Astrocyte (in vitro differentiated cells and primary cell): ENCODE measurements at regions not wholly inside any gene's neighbourhood (a gene's known extent, or its start where the extent isn't known, plus 50 kb on each side); places are given as distances from the start of the nearest gene placed in this dataset.

Source experiments
- DNase-seq: peaks from one replicate; pipeline ENCODE4 v3.0.0-alpha.2; 2010; ENCODE audit warnings: low read depth
- FAIRE-seq: peaks from 2 replicates; lab custom pipeline; 2011; peaks lifted over from hg19 to GRCh38; lab: Jason Lieb, UNC
- H2AFZ ChIP-seq: 2 replicates; pipeline ENCODE4 v1.6.0; 2012; ENCODE audit warnings: low read depth, low read length, inconsistent platforms
- H3K27ac ChIP-seq: 2 replicates; pipeline ENCODE4 v1.5.1; 2011; ENCODE audit warnings: low read depth, low read length, inconsistent platforms
- H3K27me3 ChIP-seq: 2 replicates; pipeline ENCODE4 v1.6.0; 2011; ENCODE audit warnings: low read length, inconsistent platforms; ENCODE audit not compliant: insufficient read depth
- H3K36me3 ChIP-seq: 2 replicates; pipeline ENCODE4 v1.5.1; 2011; ENCODE audit warnings: low read length, inconsistent platforms; ENCODE audit not compliant: insufficient read depth
- H3K4me1 ChIP-seq: 2 replicates; pipeline ENCODE4 v1.5.1; 2011; ENCODE audit warnings: low read length, inconsistent platforms; ENCODE audit not compliant: insufficient read depth
- H3K4me2 ChIP-seq: 2 replicates; pipeline ENCODE4 v1.6.0; 2012; ENCODE audit warnings: low read length, inconsistent platforms
- H3K4me3 ChIP-seq: 2 replicates; pipeline ENCODE4 v1.5.1; 2011; ENCODE audit warnings: low read depth, mild to moderate bottlenecking, low read length, inconsistent platforms; ENCODE audit not compliant: insufficient read depth
- H3K79me2 ChIP-seq: 2 replicates; pipeline ENCODE4 v1.6.0; 2012; ENCODE audit warnings: mild to moderate bottlenecking, low read length, inconsistent platforms; ENCODE audit not compliant: insufficient read depth
- H3K9ac ChIP-seq: 2 replicates; pipeline ENCODE4 v1.6.0; 2012; ENCODE audit warnings: mild to moderate bottlenecking, low read length, inconsistent platforms
- H3K9me3 ChIP-seq: 2 replicates; pipeline ENCODE4 v1.5.1; 2012; ENCODE audit warnings: low read depth, mild to moderate bottlenecking, low read length, inconsistent platforms; ENCODE audit not compliant: insufficient read depth
- H4K20me1 ChIP-seq: 2 replicates; pipeline ENCODE4 v1.6.0; 2012; ENCODE audit warnings: low read length, inconsistent platforms; ENCODE audit not compliant: insufficient read depth
- H3K27ac Mint-ChIP-seq: one replicate; pipeline ENCODE4 v1.8.0; 2021; ENCODE audit warnings: mild to moderate bottlenecking, mixed read lengths; ENCODE audit not compliant: unreplicated experiment
- H3K27me3 Mint-ChIP-seq: one replicate; pipeline ENCODE4 v1.8.0; 2021; ENCODE audit warnings: low read depth, mixed read lengths; ENCODE audit not compliant: unreplicated experiment
- H3K36me3 Mint-ChIP-seq: one replicate; pipeline ENCODE4 v1.8.0; 2021; ENCODE audit warnings: low read depth, mixed read lengths; ENCODE audit not compliant: unreplicated experiment
- H3K4me1 Mint-ChIP-seq: one replicate; pipeline ENCODE4 v1.8.0; 2021; ENCODE audit warnings: low read depth, mixed read lengths; ENCODE audit not compliant: unreplicated experiment
- H3K4me3 Mint-ChIP-seq: one replicate; pipeline ENCODE4 v1.8.0; 2021; ENCODE audit warnings: mild to moderate bottlenecking, moderate library complexity, mixed read lengths; ENCODE audit not compliant: unreplicated experiment
- H3K9me3 Mint-ChIP-seq: one replicate; pipeline ENCODE4 v1.8.0; 2021; ENCODE audit warnings: mild to moderate bottlenecking, mixed read lengths; ENCODE audit not compliant: unreplicated experiment
- EZH2 ChIP-seq: IDR thresholded peaks from 2 replicates; pipeline ENCODE4 v1.6.1; 2012; ENCODE audit warnings: mild to moderate bottlenecking, low read length, inconsistent platforms; ENCODE audit not compliant: insufficient read depth
- TF ChIP-seq, protein P1 (sequence below): IDR thresholded peaks from 2 replicates; pipeline ENCODE4 v1.5.1; 2011; ENCODE audit warnings: low read depth, mild to moderate bottlenecking, inconsistent platforms, low read length, moderate library complexity; ENCODE audit not compliant: insufficient read depth

GRCh38 chr4:130820448-130820847, 1724.5 kb downstream of the C4orf33 start:
- Histone ChIP-seq H4K20me1 (no peaks in the 10 kb centered on the region), H3K4me1 (no peaks in the 10 kb centered on the region), H3K9ac (no peak overlapping the region), H3K27me3 (no peaks in the 10 kb centered on the region), H3K36me3 (no peaks in the 10 kb centered on the region), H3K27ac (no peak overlapping the region), H2AFZ (no peak overlapping the region), H3K4me3 (no peak overlapping the region), H3K79me2 (no peaks in the 10 kb centered on the region), H3K4me2 (no peak overlapping the region), H3K9me3 (no peaks in the 10 kb centered on the region)
- Mint-ChIP-seq H3K4me3 (no peak overlapping the region), H3K27me3 (no peaks in the 10 kb centered on the region), H3K36me3 (no peaks in the 10 kb centered on the region), H3K9me3 (no peaks in the 10 kb centered on the region), H3K4me1 (no peaks in the 10 kb centered on the region), H3K27ac (no peak overlapping the region)
- FAIRE-seq (no peak), DNase-seq (no peak)
- TF ChIP-seq, protein P1, sequence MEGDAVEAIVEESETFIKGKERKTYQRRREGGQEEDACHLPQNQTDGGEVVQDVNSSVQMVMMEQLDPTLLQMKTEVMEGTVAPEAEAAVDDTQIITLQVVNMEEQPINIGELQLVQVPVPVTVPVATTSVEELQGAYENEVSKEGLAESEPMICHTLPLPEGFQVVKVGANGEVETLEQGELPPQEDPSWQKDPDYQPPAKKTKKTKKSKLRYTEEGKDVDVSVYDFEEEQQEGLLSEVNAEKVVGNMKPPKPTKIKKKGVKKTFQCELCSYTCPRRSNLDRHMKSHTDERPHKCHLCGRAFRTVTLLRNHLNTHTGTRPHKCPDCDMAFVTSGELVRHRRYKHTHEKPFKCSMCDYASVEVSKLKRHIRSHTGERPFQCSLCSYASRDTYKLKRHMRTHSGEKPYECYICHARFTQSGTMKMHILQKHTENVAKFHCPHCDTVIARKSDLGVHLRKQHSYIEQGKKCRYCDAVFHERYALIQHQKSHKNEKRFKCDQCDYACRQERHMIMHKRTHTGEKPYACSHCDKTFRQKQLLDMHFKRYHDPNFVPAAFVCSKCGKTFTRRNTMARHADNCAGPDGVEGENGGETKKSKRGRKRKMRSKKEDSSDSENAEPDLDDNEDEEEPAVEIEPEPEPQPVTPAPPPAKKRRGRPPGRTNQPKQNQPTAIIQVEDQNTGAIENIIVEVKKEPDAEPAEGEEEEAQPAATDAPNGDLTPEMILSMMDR, result no peak
- no peak for TF ChIP-seq EZH2

GRCh38 chr4:130825284-130825683, 1729.3 kb downstream of the C4orf33 start:
- H3K36me3 ChIP-seq, result no peaks in the 10 kb centered on the region
- no peaks in the 10 kb centered on the region for H3K4me1 ChIP-seq
- H3K4me2 ChIP-seq, result no peak overlapping the region
- Mint-ChIP-seq H3K4me3 (no peak overlapping the region), H3K9me3 (no peaks in the 10 kb centered on the region), H3K27me3 (no peaks in the 10 kb centered on the region), H3K36me3 (no peaks in the 10 kb centered on the region), H3K27ac (no peak overlapping the region), H3K4me1 (no peaks in the 10 kb centered on the region)
- no peak for DNase-seq
- FAIRE-seq, result no peak
- no peak overlapping the region for H3K27ac ChIP-seq
- H3K9ac ChIP-seq, result no peak overlapping the region
- H3K4me3 ChIP-seq, result no peak overlapping the region
- no peaks in the 10 kb centered on the region for H3K9me3 ChIP-seq
- H3K79me2 ChIP-seq, result no peaks in the 10 kb centered on the region
- H2AFZ ChIP-seq, result no peak overlapping the region
- no peaks in the 10 kb centered on the region for H4K20me1 ChIP-seq
- H3K27me3 ChIP-seq, result no peaks in the 10 kb centered on the region
- no peak for TF ChIP-seq EZH2
- TF ChIP-seq, protein P1, result no peak

- Histone ChIP-seq H3K27ac (no peak overlapping the region), H2AFZ (no peak overlapping the region), H3K4me1 (no peaks in the 10 kb centered on the region), H3K36me3 (no peaks in the 10 kb centered on the region), H3K4me3 (no peak overlapping the region), H3K79me2 (no peaks in the 10 kb centered on the region), H3K27me3 (no peaks in the 10 kb centered on the region), H3K9me3 (no peaks in the 10 kb centered on the region), H3K9ac (no peak overlapping the region), H3K4me2 (peak overlapping the region; percentile 41), H4K20me1 (no peaks in the 10 kb centered on the region)
- DNase-seq, result peak; percentile 35
- Mint-ChIP-seq H3K9me3 (no peaks in the 10 kb centered on the region), H3K36me3 (no peaks in the 10 kb centered on the region), H3K4me3 (no peak overlapping the region), H3K27me3 (no peaks in the 10 kb centered on the region), H3K4me1 (peaks cover 6% of the 10 kb centered on the region), H3K27ac (no peak overlapping the region)
- FAIRE-seq, result no peak
- no peak for TF ChIP-seq EZH2
- TF ChIP-seq, protein P1, result no peak
Measured at GRCh38 chr4:130850019-130850524, 1754.1 kb downstream of the C4orf33 start.
